Transverse colon (tissue), 4 donors: ENCODE measurements at regions not wholly inside any gene's neighbourhood (a gene's known extent, or its start where the extent isn't known, plus 50 kb on each side); places are given as distances from the start of the nearest gene placed in this dataset.

ENCODE experiments used
- CTCF ChIP-seq, 5 experiments: fragments of 200-600 bp in 3 of 5; fragments of 450-650 bp in 2 of 5; sonication (generic) in 3 of 5; IDR thresholded peaks; 1 replicate in 2 of 5; 2 replicates in 3 of 5; pipeline ENCODE4 v1.5.1; 2016 to 2017; ENCODE audit warnings: antibody characterized with exemption in 5 of 5, inconsistent platforms in 3 of 5, mild to moderate bottlenecking in 2 of 5, moderate library complexity in 1 of 5
- EP300 ChIP-seq: sonication (generic); formaldehyde crosslinking; IDR thresholded peaks from one replicate; pipeline ENCODE4 v1.6.1; 2017; ENCODE audit warnings: antibody characterized with exemption, low read depth
- POLR2A ChIP-seq: fragments of 450-650 bp; IDR thresholded peaks from one replicate; pipeline ENCODE4 v1.6.1; 2016; ENCODE audit warnings: antibody characterized with exemption, mild to moderate bottlenecking, moderate library complexity
- POLR2AphosphoS5 ChIP-seq, 3 donors: sonication (generic); formaldehyde crosslinking; IDR thresholded peaks; one replicate each; pipeline ENCODE4 v1.6.1; 2016; ENCODE audit warnings: antibody characterized with exemption in 3 of 3

GRCh38 chr6:56694002-56694401 is 51.3 kb upstream of the DST start:
- TF ChIP-seq CTCF (IDR thresholded peaks at IDR 0.05) (no peak), POLR2AphosphoS5 (IDR thresholded peaks at IDR 0.05) (no peak), POLR2A (no peak), EP300 (no peak)
